ENCODE measurements at regions not wholly inside any gene's neighbourhood (a gene's known extent, or its start where the extent isn't known, plus 50 kb on each side); places are given as distances from the start of the nearest gene placed in this dataset.

- WGBS (ENCODE audit: insufficient coverage, low lambda C conversion rate): no CpG with 5 or more reads among the region's 4 CpGs
- no peaks in the 10 kb centered on the region for H3K9me3 ChIP-seq (ENCODE audit: control insufficient read depth, low read depth, low read length)
- H3K4me3 ChIP-seq (ENCODE audit: low read length): no peak overlapping the region
- H3K36me3 ChIP-seq (ENCODE audit: control insufficient read depth, insufficient read depth, low read length): no peaks in the 10 kb centered on the region
- H3K27me3 ChIP-seq (ENCODE audit: control insufficient read depth, insufficient read depth, low read length): no peaks in the 10 kb centered on the region
- no peak overlapping the region for H3K27ac ChIP-seq (ENCODE audit: low read length)
- no peak for DNase-seq
- H3K4me1 ChIP-seq (ENCODE audit: control insufficient read depth, insufficient read depth, low read length): peaks cover 4% of the 10 kb centered on the region
Measured at GRCh38 chr11:56909080-56909479, 79.6 kb upstream of the OR5AK2 start.

- H3K27ac ChIP-seq (ENCODE audit: low read length): no peak overlapping the region
- H3K36me3 ChIP-seq (ENCODE audit: control insufficient read depth, insufficient read depth, low read length): no peaks in the 10 kb centered on the region
- DNase-seq: no peak
- no peaks in the 10 kb centered on the region for H3K27me3 ChIP-seq (ENCODE audit: control insufficient read depth, insufficient read depth, low read length)
- 100% methylated on average over 1 of the region's 2 CpGs for WGBS (ENCODE audit: insufficient coverage, low lambda C conversion rate)
- H3K4me3 ChIP-seq (ENCODE audit: low read length): no peak overlapping the region
- H3K4me1 ChIP-seq (ENCODE audit: control insufficient read depth, insufficient read depth, low read length): peaks cover 4% of the 10 kb centered on the region
- H3K9me3 ChIP-seq (ENCODE audit: control insufficient read depth, low read depth, low read length): no peaks in the 10 kb centered on the region
Measured at GRCh38 chr11:56906683-56907148, 82.0 kb upstream of the OR5AK2 start.

GRCh38 chr11:56905936-56906335, 82.8 kb upstream of the OR5AK2 start:
- Histone ChIP-seq H3K36me3 (ENCODE audit: control insufficient read depth, insufficient read depth, low read length) (no peaks in the 10 kb centered on the region), H3K9me3 (ENCODE audit: control insufficient read depth, low read depth, low read length) (no peaks in the 10 kb centered on the region), H3K27me3 (ENCODE audit: control insufficient read depth, insufficient read depth, low read length) (no peaks in the 10 kb centered on the region), H3K4me3 (ENCODE audit: low read length) (no peak overlapping the region), H3K4me1 (ENCODE audit: control insufficient read depth, insufficient read depth, low read length) (peaks cover 4% of the 10 kb centered on the region), H3K27ac (ENCODE audit: low read length) (no peak overlapping the region)
- WGBS (ENCODE audit: insufficient coverage, low lambda C conversion rate): no CpG with 5 or more reads among the region's 1 CpG
- no peak for DNase-seq

- DNase-seq: no peak
- no peak overlapping the region for H3K27ac ChIP-seq (ENCODE audit: low read length)
- H3K4me3 ChIP-seq (ENCODE audit: low read length): no peak overlapping the region
- no peaks in the 10 kb centered on the region for H3K9me3 ChIP-seq (ENCODE audit: control insufficient read depth, low read depth, low read length)
- peaks cover 4% of the 10 kb centered on the region for H3K4me1 ChIP-seq (ENCODE audit: control insufficient read depth, insufficient read depth, low read length)
- H3K27me3 ChIP-seq (ENCODE audit: control insufficient read depth, insufficient read depth, low read length): no peaks in the 10 kb centered on the region
- no peaks in the 10 kb centered on the region for H3K36me3 ChIP-seq (ENCODE audit: control insufficient read depth, insufficient read depth, low read length)
- no CpG with 5 or more reads among the region's 4 CpGs for WGBS (ENCODE audit: insufficient coverage, low lambda C conversion rate)
Measured at GRCh38 chr11:56905442-56905841, 83.3 kb upstream of the OR5AK2 start.

- Histone ChIP-seq H3K27ac (ENCODE audit: low read length) (no peak overlapping the region), H3K36me3 (ENCODE audit: control insufficient read depth, insufficient read depth, low read length) (no peaks in the 10 kb centered on the region), H3K4me3 (ENCODE audit: low read length) (no peak overlapping the region), H3K27me3 (ENCODE audit: control insufficient read depth, insufficient read depth, low read length) (peaks cover 4% of the 10 kb centered on the region), H3K4me1 (ENCODE audit: control insufficient read depth, insufficient read depth, low read length) (no peaks in the 10 kb centered on the region), H3K9me3 (ENCODE audit: control insufficient read depth, low read depth, low read length) (no peaks in the 10 kb centered on the region)
- no CpG with 5 or more reads among the region's 5 CpGs for WGBS (ENCODE audit: insufficient coverage, low lambda C conversion rate)
- no peak for DNase-seq
Measured at GRCh38 chr11:56898856-56899255, 89.9 kb upstream of the OR5AK2 start.

GRCh38 chr11:56890584-56891305, 98.0 kb upstream of the OR5AK2 start:
- H3K27me3 ChIP-seq (ENCODE audit: control insufficient read depth, insufficient read depth, low read length): peaks cover 2% of the 10 kb centered on the region
- H3K9me3 ChIP-seq (ENCODE audit: control insufficient read depth, low read depth, low read length): no peaks in the 10 kb centered on the region
- no peak overlapping the region for H3K4me3 ChIP-seq (ENCODE audit: low read length)
- peaks cover 6% of the 10 kb centered on the region for H3K4me1 ChIP-seq (ENCODE audit: control insufficient read depth, insufficient read depth, low read length)
- no peak for DNase-seq
- no peaks in the 10 kb centered on the region for H3K36me3 ChIP-seq (ENCODE audit: control insufficient read depth, insufficient read depth, low read length)
- no peak overlapping the region for H3K27ac ChIP-seq (ENCODE audit: low read length)
- WGBS (ENCODE audit: insufficient coverage, low lambda C conversion rate): 73% methylated on average over 2 of the region's 9 CpGs

GRCh38 chr11:56889986-56890385, 98.7 kb upstream of the OR5AK2 start:
- H3K27me3 ChIP-seq (ENCODE audit: control insufficient read depth, insufficient read depth, low read length): no peaks in the 10 kb centered on the region
- H3K27ac ChIP-seq (ENCODE audit: low read length): no peak overlapping the region
- H3K4me1 ChIP-seq (ENCODE audit: control insufficient read depth, insufficient read depth, low read length): peaks cover 13% of the 10 kb centered on the region
- H3K9me3 ChIP-seq (ENCODE audit: control insufficient read depth, low read depth, low read length): no peaks in the 10 kb centered on the region
- no peaks in the 10 kb centered on the region for H3K36me3 ChIP-seq (ENCODE audit: control insufficient read depth, insufficient read depth, low read length)
- WGBS (ENCODE audit: insufficient coverage, low lambda C conversion rate): 95% methylated on average over 2 of the region's 4 CpGs
- H3K4me3 ChIP-seq (ENCODE audit: low read length): no peak overlapping the region
- no peak for DNase-seq

GRCh38 chr11:56887940-56888339, 100.8 kb upstream of the OR5AK2 start:
- H3K27ac ChIP-seq (ENCODE audit: low read length): no peak overlapping the region
- no peak for DNase-seq
- WGBS (ENCODE audit: insufficient coverage, low lambda C conversion rate): 100% methylated on average over 1 of the region's 3 CpGs
- no peaks in the 10 kb centered on the region for H3K9me3 ChIP-seq (ENCODE audit: control insufficient read depth, low read depth, low read length)
- H3K4me1 ChIP-seq (ENCODE audit: control insufficient read depth, insufficient read depth, low read length): peaks cover 16% of the 10 kb centered on the region
- H3K36me3 ChIP-seq (ENCODE audit: control insufficient read depth, insufficient read depth, low read length): no peaks in the 10 kb centered on the region
- H3K27me3 ChIP-seq (ENCODE audit: control insufficient read depth, insufficient read depth, low read length): no peaks in the 10 kb centered on the region
- H3K4me3 ChIP-seq (ENCODE audit: low read length): no peak overlapping the region

- WGBS (ENCODE audit: insufficient coverage, low lambda C conversion rate): 23% methylated on average over 4 of the region's 6 CpGs
- H3K27me3 ChIP-seq (ENCODE audit: control insufficient read depth, insufficient read depth, low read length): no peaks in the 10 kb centered on the region
- H3K9me3 ChIP-seq (ENCODE audit: control insufficient read depth, low read depth, low read length): no peaks in the 10 kb centered on the region
- no peaks in the 10 kb centered on the region for H3K36me3 ChIP-seq (ENCODE audit: control insufficient read depth, insufficient read depth, low read length)
- no peak overlapping the region for H3K4me3 ChIP-seq (ENCODE audit: low read length)
- peak; percentile 52 to 78 for DNase-seq
- H3K27ac ChIP-seq (ENCODE audit: low read length): peak overlapping the region; percentile 19
- peaks cover 16% of the 10 kb centered on the region for H3K4me1 ChIP-seq (ENCODE audit: control insufficient read depth, insufficient read depth, low read length)
Measured at GRCh38 chr11:56886455-56886854, 102.3 kb upstream of the OR5AK2 start.

- Histone ChIP-seq H3K36me3 (ENCODE audit: control insufficient read depth, insufficient read depth, low read length) (no peaks in the 10 kb centered on the region), H3K4me3 (ENCODE audit: low read length) (no peak overlapping the region), H3K27ac (ENCODE audit: low read length) (peak overlapping the region; percentile 19), H3K9me3 (ENCODE audit: control insufficient read depth, low read depth, low read length) (no peaks in the 10 kb centered on the region), H3K4me1 (ENCODE audit: control insufficient read depth, insufficient read depth, low read length) (peaks cover 16% of the 10 kb centered on the region), H3K27me3 (ENCODE audit: control insufficient read depth, insufficient read depth, low read length) (no peaks in the 10 kb centered on the region)
- WGBS (ENCODE audit: insufficient coverage, low lambda C conversion rate): no CpG with 5 or more reads among the region's 2 CpGs
- no peak for DNase-seq
Measured at GRCh38 chr11:56885854-56886253, 102.9 kb upstream of the OR5AK2 start.

GRCh38 chr11:56885177-56885576, 103.5 kb upstream of the OR5AK2 start:
- Histone ChIP-seq H3K4me1 (ENCODE audit: control insufficient read depth, insufficient read depth, low read length) (peaks cover 16% of the 10 kb centered on the region), H3K36me3 (ENCODE audit: control insufficient read depth, insufficient read depth, low read length) (no peaks in the 10 kb centered on the region), H3K27me3 (ENCODE audit: control insufficient read depth, insufficient read depth, low read length) (no peaks in the 10 kb centered on the region), H3K4me3 (ENCODE audit: low read length) (no peak overlapping the region), H3K27ac (ENCODE audit: low read length) (peak overlapping the region; percentile 1), H3K9me3 (ENCODE audit: control insufficient read depth, low read depth, low read length) (no peaks in the 10 kb centered on the region)
- peak; percentile 51 to 80 for DNase-seq
- no CpG with 5 or more reads among the region's 1 CpG for WGBS (ENCODE audit: insufficient coverage, low lambda C conversion rate)

Data from large intestine (tissue), 3 donors.